ENCODE measurements at regions not wholly inside any gene's neighbourhood (a gene's known extent, or its start where the extent isn't known, plus 50 kb on each side); places are given as distances from the start of the nearest gene placed in this dataset.

GRCh38 chr11:22974251-22974650 lies 114.0 kb upstream of the CCDC179 start:
- WGBS (ENCODE audit: insufficient coverage, insufficient read length), result no CpG with 5 or more reads among the region's 3 CpGs
- Histone ChIP-seq H3K27me3 (ENCODE audit: control insufficient read depth, insufficient read depth, low read length) (no peaks in the 10 kb centered on the region), H3K4me1 (ENCODE audit: control insufficient read depth, insufficient read depth, low read length) (no peaks in the 10 kb centered on the region), H3K27ac (ENCODE audit: low read length) (no peak overlapping the region), H3K9me3 (ENCODE audit: control insufficient read depth, insufficient read depth, low read length) (no peaks in the 10 kb centered on the region), H3K4me3 (ENCODE audit: low read length) (no peak overlapping the region), H3K36me3 (ENCODE audit: control insufficient read depth, insufficient read depth, low read length) (0 out of 2 replicates have a peak, but pooled peaks cover 3% of the 10 kb centered on the region)
- no peak for DNase-seq (ENCODE audit: low read depth, low spot score)

- Histone ChIP-seq H3K9me3 (ENCODE audit: control insufficient read depth, insufficient read depth, low read length) (no peaks in the 10 kb centered on the region), H3K4me3 (ENCODE audit: low read length) (no peak overlapping the region), H3K4me1 (ENCODE audit: control insufficient read depth, insufficient read depth, low read length) (no peaks in the 10 kb centered on the region), H3K36me3 (ENCODE audit: control insufficient read depth, insufficient read depth, low read length) (0 out of 2 replicates have a peak, but pooled peaks cover 3% of the 10 kb centered on the region), H3K27ac (ENCODE audit: low read length) (no peak overlapping the region), H3K27me3 (ENCODE audit: control insufficient read depth, insufficient read depth, low read length) (no peaks in the 10 kb centered on the region)
- DNase-seq (ENCODE audit: low read depth, low spot score), result no peak
- no CpG with 5 or more reads among the region's 3 CpGs for WGBS (ENCODE audit: insufficient coverage, insufficient read length)
These were observed 115.9 kb upstream of the CCDC179 start for GRCh38 chr11:22976146-22976545.

DNA sequence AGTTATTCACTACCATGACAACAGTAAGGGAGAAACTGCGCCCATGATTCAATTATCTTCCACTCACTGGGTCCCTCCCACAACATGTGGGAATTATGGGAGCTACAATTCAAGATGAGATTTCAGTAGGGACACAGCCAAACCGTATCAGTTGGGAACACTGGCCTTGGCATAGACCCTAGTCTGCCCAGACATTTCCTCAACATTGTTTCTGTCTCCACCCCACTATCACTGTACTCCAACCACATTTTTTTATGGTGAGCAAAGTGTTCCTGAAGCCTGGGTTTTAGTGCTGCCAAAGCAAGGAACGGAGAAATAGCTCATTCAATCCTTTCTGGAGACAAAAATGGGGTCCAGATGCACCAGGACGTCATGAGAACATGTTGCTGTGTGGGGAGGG lies 122.6 kb upstream of the CCDC179 start:
- no peaks in the 10 kb centered on the region for H3K27me3 ChIP-seq (ENCODE audit: control insufficient read depth, insufficient read depth, low read length)
- H3K9me3 ChIP-seq (ENCODE audit: control insufficient read depth, insufficient read depth, low read length), result no peaks in the 10 kb centered on the region
- WGBS (ENCODE audit: insufficient coverage, insufficient read length), result no CpG with 5 or more reads among the region's 4 CpGs
- DNase-seq (ENCODE audit: low read depth, low spot score), result no peak
- H3K27ac ChIP-seq (ENCODE audit: low read length), result no peak overlapping the region
- no peaks in the 10 kb centered on the region for H3K4me1 ChIP-seq (ENCODE audit: control insufficient read depth, insufficient read depth, low read length)
- no peak overlapping the region for H3K4me3 ChIP-seq (ENCODE audit: low read length)
- H3K36me3 ChIP-seq (ENCODE audit: control insufficient read depth, insufficient read depth, low read length), result no peaks in the 10 kb centered on the region

GRCh38 chr11:22984045-22984444 lies 123.8 kb upstream of the CCDC179 start:
- WGBS (ENCODE audit: insufficient coverage, insufficient read length), result no CpG with 5 or more reads among the region's 2 CpGs
- Histone ChIP-seq H3K4me1 (ENCODE audit: control insufficient read depth, insufficient read depth, low read length) (no peaks in the 10 kb centered on the region), H3K27ac (ENCODE audit: low read length) (no peak overlapping the region), H3K36me3 (ENCODE audit: control insufficient read depth, insufficient read depth, low read length) (no peaks in the 10 kb centered on the region), H3K9me3 (ENCODE audit: control insufficient read depth, insufficient read depth, low read length) (no peaks in the 10 kb centered on the region), H3K4me3 (ENCODE audit: low read length) (no peak overlapping the region), H3K27me3 (ENCODE audit: control insufficient read depth, insufficient read depth, low read length) (no peaks in the 10 kb centered on the region)
- DNase-seq (ENCODE audit: low read depth, low spot score), result no peak

DNA sequence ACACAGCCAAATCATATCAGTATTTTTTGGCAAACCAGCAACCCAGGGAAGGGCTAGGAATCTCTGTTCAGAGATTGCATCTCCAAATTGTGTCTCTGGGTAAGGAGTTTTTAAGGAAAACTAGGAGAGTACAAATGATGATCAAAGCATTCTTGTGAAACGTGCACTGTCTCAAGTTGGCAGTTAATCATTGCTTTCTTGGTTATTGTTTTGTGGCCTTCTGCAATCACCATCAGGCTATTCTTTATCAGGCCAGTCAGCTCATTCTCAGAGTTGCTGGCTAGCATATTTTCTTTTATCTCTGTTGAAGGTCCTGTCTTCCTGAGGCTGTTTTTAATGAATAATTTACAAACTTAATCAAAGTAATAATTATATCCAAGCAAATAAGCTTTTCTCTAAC lies 129.1 kb upstream of the CCDC179 start:
- H3K4me1 ChIP-seq (ENCODE audit: control insufficient read depth, insufficient read depth, low read length), result no peaks in the 10 kb centered on the region
- no peak overlapping the region for H3K4me3 ChIP-seq (ENCODE audit: low read length)
- H3K9me3 ChIP-seq (ENCODE audit: control insufficient read depth, insufficient read depth, low read length), result peaks cover 1% of the 10 kb centered on the region; the same call in 1 of the 2 replicates
- no peaks in the 10 kb centered on the region for H3K27me3 ChIP-seq (ENCODE audit: control insufficient read depth, insufficient read depth, low read length)
- no peak for DNase-seq (ENCODE audit: low read depth, low spot score)
- whole genome bisulfite sequencing (ENCODE audit: insufficient coverage, insufficient read length), result no CpG with 5 or more reads among the region's 1 CpG
- no peak overlapping the region for H3K27ac ChIP-seq (ENCODE audit: low read length)
- no peaks in the 10 kb centered on the region for H3K36me3 ChIP-seq (ENCODE audit: control insufficient read depth, insufficient read depth, low read length)

DNA sequence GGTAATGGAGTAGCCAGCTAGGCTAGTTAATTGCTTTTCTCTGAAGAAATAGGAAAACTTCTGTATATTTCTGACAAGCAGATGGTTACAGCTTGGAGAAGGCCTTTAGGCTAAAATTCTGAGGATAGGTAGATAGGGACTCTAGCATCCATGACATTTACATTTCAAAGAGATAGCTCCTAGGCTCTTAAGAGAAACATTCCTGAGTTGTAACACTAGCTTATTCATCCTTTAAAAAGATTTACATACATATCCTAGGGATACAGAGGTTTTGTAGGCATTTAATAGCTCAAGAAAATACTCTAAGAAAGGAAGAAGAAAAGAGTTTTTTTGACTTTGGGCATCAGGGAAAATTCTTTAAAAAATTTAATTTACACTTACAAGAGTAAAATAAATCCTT lies 130.9 kb upstream of the CCDC179 start:
- DNase-seq (ENCODE audit: low read depth, low spot score), result no peak
- peaks cover 1% of the 10 kb centered on the region; the same call in 1 of the 2 replicates for H3K9me3 ChIP-seq (ENCODE audit: control insufficient read depth, insufficient read depth, low read length)
- H3K27me3 ChIP-seq (ENCODE audit: control insufficient read depth, insufficient read depth, low read length), result no peaks in the 10 kb centered on the region
- no peak overlapping the region for H3K27ac ChIP-seq (ENCODE audit: low read length)
- H3K36me3 ChIP-seq (ENCODE audit: control insufficient read depth, insufficient read depth, low read length), result no peaks in the 10 kb centered on the region
- H3K4me3 ChIP-seq (ENCODE audit: low read length), result no peak overlapping the region
- no peaks in the 10 kb centered on the region for H3K4me1 ChIP-seq (ENCODE audit: control insufficient read depth, insufficient read depth, low read length)

- Histone ChIP-seq H3K27ac (ENCODE audit: low read length) (no peak overlapping the region), H3K4me1 (ENCODE audit: control insufficient read depth, insufficient read depth, low read length) (no peaks in the 10 kb centered on the region), H3K9me3 (ENCODE audit: control insufficient read depth, insufficient read depth, low read length) (no peaks in the 10 kb centered on the region), H3K4me3 (ENCODE audit: low read length) (no peak overlapping the region), H3K27me3 (ENCODE audit: control insufficient read depth, insufficient read depth, low read length) (no peaks in the 10 kb centered on the region), H3K36me3 (ENCODE audit: control insufficient read depth, insufficient read depth, low read length) (no peaks in the 10 kb centered on the region)
- DNase-seq (ENCODE audit: low read depth, low spot score), result no peak
- 100% methylated on average over 1 of the region's 4 CpGs for WGBS (ENCODE audit: insufficient coverage, insufficient read length)
These were observed 146.5 kb upstream of the CCDC179 start for GRCh38 chr11:23006730-23007129.

DNA sequence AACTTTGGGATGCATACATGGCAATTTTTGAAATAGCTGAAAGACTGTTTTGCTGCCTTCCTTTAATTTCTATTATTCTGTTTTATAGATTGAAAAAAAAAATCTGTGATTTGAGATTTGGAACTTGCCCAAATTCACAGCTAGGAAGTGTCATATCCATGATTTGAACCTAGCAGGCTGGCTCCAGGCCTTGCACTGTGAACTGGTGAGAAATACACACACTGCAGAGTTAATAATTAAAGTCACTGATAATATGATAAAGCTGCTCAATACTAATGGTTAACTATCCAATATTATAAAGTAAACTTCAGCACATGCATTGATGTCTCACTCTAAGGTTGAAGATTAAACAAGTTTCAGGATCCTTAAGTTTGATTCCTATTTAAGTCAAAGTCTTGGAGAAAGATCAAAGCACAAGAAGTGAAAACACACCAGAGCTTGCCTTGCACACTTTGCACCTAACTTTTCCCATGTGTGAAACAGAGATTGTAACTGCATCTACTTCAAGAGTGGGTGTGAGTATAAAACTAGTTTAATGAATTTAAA lies 150.6 kb upstream of the CCDC179 start:
- Histone ChIP-seq H3K9me3 (ENCODE audit: control insufficient read depth, insufficient read depth, low read length) (no peaks in the 10 kb centered on the region), H3K27me3 (ENCODE audit: control insufficient read depth, insufficient read depth, low read length) (no peaks in the 10 kb centered on the region), H3K27ac (ENCODE audit: low read length) (no peak overlapping the region), H3K4me1 (ENCODE audit: control insufficient read depth, insufficient read depth, low read length) (no peaks in the 10 kb centered on the region), H3K36me3 (ENCODE audit: control insufficient read depth, insufficient read depth, low read length) (no peaks in the 10 kb centered on the region), H3K4me3 (ENCODE audit: low read length) (no peak overlapping the region)
- DNase-seq (ENCODE audit: low read depth, low spot score), result no peak

DNA sequence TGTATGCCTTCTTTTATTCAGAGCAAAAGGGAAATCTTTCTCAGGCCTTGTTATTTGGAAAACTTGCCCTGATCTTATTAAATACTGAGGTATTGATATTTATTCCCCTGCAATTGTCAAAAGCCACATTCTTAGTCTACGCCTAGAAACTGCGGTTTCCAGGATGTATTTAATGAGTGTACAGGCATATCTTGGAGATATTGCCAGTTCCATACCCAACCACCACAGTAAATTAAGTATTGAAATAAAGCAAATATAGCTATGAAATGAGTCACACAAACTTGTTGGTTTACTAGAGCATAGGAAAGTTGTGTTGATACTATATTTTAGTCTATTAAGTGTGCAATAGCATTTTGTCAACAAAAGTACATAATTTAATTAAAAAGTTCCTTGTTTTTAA lies 152.7 kb upstream of the CCDC179 start:
- no peaks in the 10 kb centered on the region for H3K9me3 ChIP-seq (ENCODE audit: control insufficient read depth, insufficient read depth, low read length)
- no peak for DNase-seq (ENCODE audit: low read depth, low spot score)
- no peak overlapping the region for H3K27ac ChIP-seq (ENCODE audit: low read length)
- no peaks in the 10 kb centered on the region for H3K27me3 ChIP-seq (ENCODE audit: control insufficient read depth, insufficient read depth, low read length)
- no peak overlapping the region for H3K4me3 ChIP-seq (ENCODE audit: low read length)
- no peaks in the 10 kb centered on the region for H3K4me1 ChIP-seq (ENCODE audit: control insufficient read depth, insufficient read depth, low read length)
- WGBS (ENCODE audit: insufficient coverage, insufficient read length), result no CpG with 5 or more reads among the region's 2 CpGs
- H3K36me3 ChIP-seq (ENCODE audit: control insufficient read depth, insufficient read depth, low read length), result no peaks in the 10 kb centered on the region

DNA sequence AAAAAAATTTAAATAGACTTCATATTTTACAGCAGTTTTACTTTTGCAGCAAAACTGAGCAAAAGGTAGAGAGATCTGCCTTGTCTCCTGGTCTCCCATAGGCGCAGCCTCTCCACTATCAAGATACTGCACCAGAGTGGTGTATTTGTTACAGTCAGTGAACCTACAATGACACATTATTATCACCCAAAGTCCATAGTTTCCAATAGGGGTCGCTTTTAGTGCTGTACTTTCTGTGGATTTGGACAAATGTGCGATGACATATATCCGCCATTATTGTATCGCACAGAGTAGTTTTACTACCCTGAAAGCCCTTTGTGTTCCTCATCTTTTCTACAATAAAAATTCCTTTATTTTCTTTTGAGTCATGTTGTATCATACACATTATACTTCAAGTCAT lies 153.2 kb upstream of the CCDC179 start:
- H3K36me3 ChIP-seq (ENCODE audit: control insufficient read depth, insufficient read depth, low read length), result no peaks in the 10 kb centered on the region
- H3K9me3 ChIP-seq (ENCODE audit: control insufficient read depth, insufficient read depth, low read length), result no peaks in the 10 kb centered on the region
- WGBS (ENCODE audit: insufficient coverage, insufficient read length), result no CpG with 5 or more reads among the region's 5 CpGs
- no peak overlapping the region for H3K4me3 ChIP-seq (ENCODE audit: low read length)
- no peaks in the 10 kb centered on the region for H3K4me1 ChIP-seq (ENCODE audit: control insufficient read depth, insufficient read depth, low read length)
- no peak overlapping the region for H3K27ac ChIP-seq (ENCODE audit: low read length)
- H3K27me3 ChIP-seq (ENCODE audit: control insufficient read depth, insufficient read depth, low read length), result no peaks in the 10 kb centered on the region
- DNase-seq (ENCODE audit: low read depth, low spot score), result no peak

DNA sequence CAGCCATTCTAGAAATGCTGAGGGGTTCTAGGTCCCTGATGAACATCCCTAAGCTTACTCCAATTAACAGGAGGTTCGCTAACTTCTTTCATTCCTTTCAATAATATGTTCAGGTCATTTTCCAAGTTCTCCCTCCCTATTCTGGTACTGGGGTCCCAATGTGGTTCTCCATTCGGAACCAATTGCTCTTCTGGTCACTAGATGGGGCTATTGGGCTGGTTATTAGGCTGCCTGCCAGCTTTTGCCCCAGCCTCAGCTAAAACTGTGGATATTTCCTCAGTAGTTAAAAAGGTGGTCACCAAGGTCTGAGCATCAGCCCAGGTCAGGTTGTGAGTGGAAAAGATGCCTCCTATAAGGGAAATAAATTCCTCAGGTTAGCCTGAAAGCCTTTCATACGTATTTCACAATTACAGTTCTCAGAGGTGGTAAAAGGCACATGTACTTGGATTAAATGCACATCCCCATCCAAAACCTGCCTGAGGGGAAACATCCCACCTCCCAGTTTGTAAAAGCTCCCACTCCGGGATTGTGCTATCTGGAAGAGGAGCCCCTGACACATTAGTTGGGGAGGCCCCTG lies 161.1 kb upstream of the CCDC179 start:
- DNase-seq (ENCODE audit: low read depth, low spot score), result peak; percentile 25
- no CpG with 5 or more reads among the region's 4 CpGs for WGBS (ENCODE audit: insufficient coverage, insufficient read length)
- Histone ChIP-seq H3K4me1 (ENCODE audit: control insufficient read depth, insufficient read depth, low read length) (no peaks in the 10 kb centered on the region), H3K9me3 (ENCODE audit: control insufficient read depth, insufficient read depth, low read length) (no peaks in the 10 kb centered on the region), H3K27ac (ENCODE audit: low read length) (no peak overlapping the region), H3K36me3 (ENCODE audit: control insufficient read depth, insufficient read depth, low read length) (no peaks in the 10 kb centered on the region), H3K27me3 (ENCODE audit: control insufficient read depth, insufficient read depth, low read length) (no peaks in the 10 kb centered on the region), H3K4me3 (ENCODE audit: low read length) (no peak overlapping the region)
